ENCODE measurements at regions not wholly inside any gene's neighbourhood (a gene's known extent, or its start where the extent isn't known, plus 50 kb on each side); places are given as distances from the start of the nearest gene placed in this dataset.

DNA sequence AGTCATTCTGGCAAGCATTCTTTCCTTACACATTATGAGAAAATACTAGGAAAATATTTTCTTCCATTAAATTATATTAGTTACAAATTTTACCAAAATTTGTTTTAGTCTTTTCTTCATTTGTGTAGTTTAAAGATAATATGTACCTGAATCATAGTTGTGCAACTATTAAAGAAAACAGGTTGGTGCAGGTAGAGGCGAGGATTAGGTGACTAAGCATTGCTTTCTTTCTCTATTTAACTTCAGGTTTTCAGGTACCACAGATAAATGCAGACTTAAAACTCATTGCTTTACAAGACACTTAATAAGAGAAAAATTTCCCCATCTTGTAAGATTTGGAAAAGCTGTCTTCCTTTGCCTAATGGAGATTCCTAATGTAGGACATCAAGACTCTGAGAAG, 1175.5 kb upstream of the ADGRB3 start:
- intact Hi-C loops (cut with DNase I), result no loop called here
- Histone ChIP-seq H3K27me3 (no peaks in the 10 kb centered on the region), H3K27ac (no peak overlapping the region), H3K9me3 (peaks cover 0 to 8% of the 10 kb centered on the region in 2 donors), H3K4me1 (no peaks in the 10 kb centered on the region), H3K36me3 (no peaks in the 10 kb centered on the region), H3K4me3 (no peak overlapping the region)
- TF ChIP-seq CTCF (IDR thresholded peaks at IDR 0.05), result no peak
- DNase-seq (ENCODE audit: low spot score in 2 of 2), result no peak

- Histone ChIP-seq H3K27me3 (no peaks in the 10 kb centered on the region), H3K27ac (no peak overlapping the region), H3K36me3 (no peaks in the 10 kb centered on the region), H3K4me1 (no peaks in the 10 kb centered on the region), H3K9me3 (peaks cover 0 to 8% of the 10 kb centered on the region in 2 donors), H3K4me3 (no peak overlapping the region)
- intact Hi-C loops (cut with DNase I), result no loop called here
- no peak for DNase-seq (ENCODE audit: low spot score in 2 of 2)
- TF ChIP-seq CTCF (IDR thresholded peaks at IDR 0.05), result no peak
These were observed 1176.8 kb upstream of the ADGRB3 start for GRCh38 chr6:67458265-67458664.

DNA sequence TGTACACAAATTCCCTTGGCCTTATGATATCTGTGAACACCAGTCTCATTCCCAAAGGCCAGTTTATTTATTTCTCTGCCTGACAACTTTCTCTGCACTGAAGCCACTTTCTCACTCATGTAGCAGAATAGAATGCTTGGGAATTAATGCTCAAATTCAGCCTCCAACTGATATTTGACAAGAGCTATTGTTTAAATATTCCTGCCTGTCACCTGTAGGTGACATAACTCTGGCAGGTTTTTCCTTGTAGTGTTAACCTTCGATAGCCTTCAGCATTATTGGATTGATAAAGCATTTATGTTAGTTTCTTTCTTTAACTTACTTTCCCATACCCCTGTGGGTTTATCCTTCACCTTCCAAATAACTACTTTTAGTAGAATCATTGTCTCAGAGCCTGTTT, 1183.2 kb upstream of the ADGRB3 start:
- Histone ChIP-seq H3K36me3 (no peaks in the 10 kb centered on the region), H3K4me1 (no peaks in the 10 kb centered on the region), H3K27me3 (no peaks in the 10 kb centered on the region), H3K27ac (no peak overlapping the region), H3K4me3 (no peak overlapping the region), H3K9me3 (no peaks in the 10 kb centered on the region)
- intact Hi-C loops (cut with DNase I), result no loop called here
- no peak for TF ChIP-seq CTCF (IDR thresholded peaks at IDR 0.05)
- DNase-seq (ENCODE audit: low spot score in 2 of 2), result no peak

GRCh38 chr6:67450641-67451040, 1184.4 kb upstream of the ADGRB3 start:
- TF ChIP-seq CTCF (IDR thresholded peaks at IDR 0.05), result no peak
- Histone ChIP-seq H3K9me3 (no peaks in the 10 kb centered on the region), H3K27me3 (no peaks in the 10 kb centered on the region), H3K36me3 (no peaks in the 10 kb centered on the region), H3K4me1 (no peaks in the 10 kb centered on the region), H3K27ac (no peak overlapping the region), H3K4me3 (no peak overlapping the region)
- intact Hi-C loops (cut with DNase I), result no loop called here
- DNase-seq (ENCODE audit: low spot score in 2 of 2), result no peak

DNA sequence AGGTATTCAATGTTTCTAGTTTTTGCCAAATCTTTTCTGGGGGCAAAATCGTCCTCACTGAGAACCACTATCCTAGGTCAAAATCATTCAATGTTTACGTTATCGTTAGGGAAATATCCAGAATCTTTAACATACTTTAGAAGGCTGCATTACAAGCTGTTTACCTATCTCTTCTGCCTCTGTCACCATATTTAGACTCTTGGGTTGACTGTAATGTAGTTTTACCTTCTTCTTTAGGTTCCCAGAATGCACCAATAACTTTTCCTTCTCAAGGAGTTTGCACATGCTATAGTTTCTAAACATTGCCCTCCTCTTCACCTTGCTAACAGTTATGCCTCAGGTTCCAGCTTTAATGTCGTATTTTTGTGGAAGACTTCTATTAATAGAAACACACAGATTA, 1185.5 kb upstream of the ADGRB3 start:
- intact Hi-C loops (cut with DNase I), result no loop called here
- no peaks in the 10 kb centered on the region for H3K36me3 ChIP-seq
- no peak overlapping the region for H3K27ac ChIP-seq
- no peak for DNase-seq (ENCODE audit: low spot score in 2 of 2)
- no peak overlapping the region for H3K4me3 ChIP-seq
- no peaks in the 10 kb centered on the region for H3K4me1 ChIP-seq
- H3K27me3 ChIP-seq, result no peaks in the 10 kb centered on the region
- H3K9me3 ChIP-seq, result no peaks in the 10 kb centered on the region
- no peak for TF ChIP-seq CTCF (IDR thresholded peaks at IDR 0.05)

DNA sequence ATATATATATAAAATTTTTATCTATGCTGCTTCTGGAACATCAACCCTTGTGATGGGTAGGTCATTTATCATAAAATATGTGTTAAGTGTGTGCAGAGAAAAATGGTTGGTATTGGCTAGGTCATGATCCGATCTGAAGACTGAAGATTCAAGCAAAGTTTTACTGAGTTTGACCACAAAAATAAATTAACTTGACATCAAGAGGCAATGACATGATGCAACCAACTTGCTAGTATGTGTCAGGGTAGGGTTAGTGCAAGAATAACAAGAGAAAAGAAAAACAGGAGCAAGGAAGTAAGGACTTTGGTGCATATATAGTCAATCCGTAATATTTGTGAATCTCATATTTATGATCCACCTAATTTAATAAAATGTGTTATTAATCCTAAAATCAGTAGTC, 1202.0 kb upstream of the ADGRB3 start:
- Histone ChIP-seq H3K9me3 (no peaks in the 10 kb centered on the region), H3K27ac (no peak overlapping the region), H3K4me3 (no peak overlapping the region), H3K36me3 (no peaks in the 10 kb centered on the region), H3K27me3 (no peaks in the 10 kb centered on the region), H3K4me1 (no peaks in the 10 kb centered on the region)
- DNase-seq (ENCODE audit: low spot score in 2 of 2), result no peak
- no peak for TF ChIP-seq CTCF (IDR thresholded peaks at IDR 0.05)
- intact Hi-C loops (cut with DNase I), result no loop called here

Measured in ascending aorta (tissue), 2 donors.